AG08395 (cell line): ENCODE measurements at regions not wholly inside any gene's neighbourhood (a gene's known extent, or its start where the extent isn't known, plus 50 kb on each side); places are given as distances from the start of the nearest gene placed in this dataset.

Source experiments
- DNase-seq: peaks from one replicate; pipeline ENCODE4 v3.0.0; 2012; ENCODE audit warnings: mixed read lengths, low spot score

DNA sequence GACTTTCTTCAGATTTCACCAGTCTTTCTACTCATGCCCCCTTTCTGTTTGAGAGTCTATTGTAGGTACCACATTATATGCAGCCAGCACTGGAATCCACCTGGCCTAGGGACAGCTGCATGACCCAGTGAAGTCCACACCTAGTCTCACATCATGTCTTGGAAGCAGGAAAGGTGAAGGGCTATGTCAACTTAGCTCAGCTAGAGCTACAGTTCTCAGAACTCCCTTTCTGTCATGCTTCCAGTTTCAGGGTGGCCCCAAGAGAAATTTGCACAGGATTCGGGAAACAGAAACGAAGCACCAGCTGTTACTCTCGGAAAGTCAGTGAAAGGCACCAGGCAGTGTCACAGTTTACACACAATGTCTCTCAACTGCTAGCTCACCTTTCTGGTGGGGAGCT, 51.6 kb upstream of the NLRP1 start:
- DNase-seq = no peak

DNA sequence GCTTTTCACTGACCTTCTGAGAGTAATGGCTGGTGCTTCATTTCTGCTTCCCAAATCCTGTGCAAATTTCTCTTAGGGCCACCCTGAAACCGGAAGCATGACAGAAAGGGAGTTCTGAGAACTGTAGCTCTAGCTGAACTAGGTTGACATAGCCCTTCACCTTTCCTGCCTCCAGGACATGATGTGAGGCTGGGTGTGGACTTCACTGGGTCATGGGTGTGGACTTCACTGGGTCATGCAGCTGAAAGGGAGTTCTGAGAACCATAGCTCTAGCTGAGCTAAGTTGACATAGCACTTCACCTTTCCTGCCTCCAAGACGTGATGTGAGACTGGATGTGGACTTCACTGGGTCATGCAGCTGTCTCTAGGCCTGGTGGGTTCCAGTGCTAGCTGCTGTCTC, 54.3 kb upstream of the NLRP1 start:
- no peak for DNase-seq

DNA sequence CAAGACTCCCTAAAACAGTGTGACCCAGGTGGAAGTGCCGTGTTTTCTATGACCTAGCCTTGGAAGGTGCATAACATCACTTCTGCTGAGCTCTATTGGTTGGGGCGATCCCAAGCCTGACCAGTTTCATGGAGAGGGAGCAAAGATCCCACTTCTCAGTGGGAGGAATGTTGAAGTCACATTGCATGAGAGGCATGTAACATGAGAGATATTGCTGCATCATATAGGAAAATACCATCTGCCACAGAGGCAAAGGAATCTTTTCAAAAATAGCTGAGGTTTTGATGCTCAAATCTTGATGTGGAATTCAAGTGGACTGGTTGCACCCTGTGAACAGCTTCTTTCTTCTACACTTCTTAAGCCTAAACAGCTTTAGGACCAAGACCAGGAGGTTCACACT, 56.4 kb upstream of the NLRP1 start:
- no peak for DNase-seq

DNA sequence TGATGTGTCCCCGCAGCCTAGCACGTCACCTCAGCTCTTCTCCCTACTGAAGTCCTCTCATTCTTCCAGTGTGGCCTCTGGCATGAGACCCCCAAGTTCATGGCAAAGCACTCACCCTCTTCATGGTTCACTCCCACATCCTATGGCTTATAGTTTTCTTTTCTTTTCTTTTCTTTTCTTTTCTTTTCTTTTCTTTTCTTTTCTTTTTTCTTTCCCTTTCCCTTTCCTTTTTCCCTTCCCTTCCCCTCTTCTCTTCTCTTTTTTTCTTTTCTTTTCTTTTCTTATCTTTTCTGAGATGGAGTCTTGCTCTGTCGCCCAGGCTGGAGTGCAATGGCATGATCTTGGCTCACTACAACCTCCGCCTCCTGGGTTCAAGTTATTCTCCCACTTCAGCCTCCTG, 58.4 kb upstream of the NLRP1 start:
- no peak for DNase-seq

DNA sequence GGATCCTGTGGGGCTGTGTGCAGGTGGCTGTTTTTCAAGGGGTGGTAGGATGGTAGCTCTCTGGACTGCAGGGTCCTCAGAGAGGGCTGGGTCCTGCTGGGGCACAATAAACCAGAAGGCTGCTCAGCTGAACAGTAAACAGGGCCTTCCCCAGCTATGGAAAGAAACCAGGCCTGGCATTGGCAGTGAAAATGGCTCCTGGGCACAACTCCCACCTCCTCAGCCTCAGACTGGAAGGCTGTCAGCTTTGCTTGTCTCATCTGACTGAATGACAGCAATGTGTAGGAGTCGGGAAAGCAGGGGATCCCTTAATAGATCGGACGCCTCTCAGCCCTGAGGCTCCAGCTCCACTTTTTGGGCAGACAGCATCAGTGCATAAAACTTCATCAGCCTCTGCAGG, 59.8 kb upstream of the NLRP1 start:
- no peak for DNase-seq

DNA sequence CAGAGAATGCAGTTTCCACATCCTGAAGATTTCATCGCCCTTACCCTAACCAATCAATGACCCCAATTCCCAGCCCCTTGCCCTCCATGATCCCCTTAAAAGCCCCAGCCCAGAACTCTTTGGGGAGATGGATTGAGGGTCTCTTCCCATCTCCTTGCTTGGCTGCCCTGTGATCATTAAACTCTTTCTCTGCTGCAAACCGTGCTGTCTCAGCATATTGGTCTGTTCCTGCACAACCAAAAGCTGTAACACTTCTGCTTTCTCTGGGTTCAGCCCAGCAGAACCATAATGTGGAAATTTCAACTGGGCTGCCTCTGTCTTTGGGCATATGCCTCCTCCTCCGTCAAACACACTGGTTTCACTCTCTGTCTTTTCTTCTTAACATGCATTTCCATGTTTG, 67.0 kb upstream of the NLRP1 start:
- no peak for DNase-seq

DNA sequence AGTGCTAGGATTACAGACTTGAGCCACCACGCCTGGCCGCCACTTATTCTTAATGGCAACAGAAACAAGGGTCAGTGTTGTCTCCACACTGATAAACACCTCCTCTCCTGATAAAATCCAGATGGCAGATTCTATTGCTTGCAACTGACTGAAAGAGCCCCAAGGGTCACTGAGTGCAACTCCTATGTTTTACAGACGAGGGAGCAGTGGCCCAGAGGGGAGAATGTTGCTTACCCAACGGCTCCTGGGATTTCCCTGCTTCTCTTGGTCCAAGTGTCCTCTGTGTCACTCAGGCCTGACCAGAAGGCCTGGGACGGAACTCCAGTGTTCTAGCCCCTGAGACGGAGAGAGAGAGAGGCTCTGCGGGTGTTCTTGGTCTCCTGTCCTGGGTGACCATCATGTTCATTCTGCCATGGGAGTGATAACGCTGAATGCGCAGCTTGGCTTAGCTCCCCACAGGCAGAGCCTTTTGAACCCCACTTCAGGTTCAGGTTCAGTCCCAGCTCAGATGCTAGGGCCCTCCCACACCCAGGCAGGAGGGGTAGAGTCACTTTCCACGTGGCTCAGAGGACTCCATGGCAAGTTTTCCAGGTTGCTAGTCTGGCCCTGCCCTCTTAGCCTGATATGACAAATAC, 77.3 kb upstream of the NLRP1 start:
- no peak for DNase-seq

DNA sequence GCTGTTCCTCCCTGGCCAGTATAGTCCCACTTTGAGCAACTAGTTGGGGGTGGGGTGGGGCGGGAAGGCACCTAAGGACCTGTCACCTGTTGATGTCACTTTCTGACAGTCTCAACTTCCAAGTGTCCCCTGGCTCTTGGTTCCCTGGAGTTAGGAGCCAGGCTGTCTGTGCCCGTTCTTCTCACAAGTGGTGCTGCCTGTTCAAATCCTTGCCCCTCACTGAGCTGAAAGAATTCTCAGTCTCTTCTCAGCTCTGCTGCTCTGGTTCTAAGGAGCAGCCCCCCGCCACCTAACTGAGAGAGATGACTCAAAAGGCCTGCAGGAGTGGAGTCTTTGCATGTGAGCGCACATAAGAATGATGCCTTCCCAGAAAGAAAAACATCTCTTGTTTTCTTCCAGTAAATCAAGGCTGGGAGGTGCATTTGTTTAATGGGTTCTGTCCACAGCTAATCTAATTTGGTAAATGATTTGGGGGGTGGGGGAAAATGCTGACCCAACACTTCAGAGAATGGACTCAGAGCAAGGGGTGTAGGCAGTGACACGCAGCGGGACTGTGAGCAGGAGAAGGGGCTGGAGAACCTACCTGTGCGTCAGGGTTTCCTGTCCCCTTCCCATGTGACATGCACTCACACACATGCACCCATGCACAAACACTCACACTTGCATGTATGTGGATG, 78.2 kb upstream of the NLRP1 start:
- no peak for DNase-seq

DNA sequence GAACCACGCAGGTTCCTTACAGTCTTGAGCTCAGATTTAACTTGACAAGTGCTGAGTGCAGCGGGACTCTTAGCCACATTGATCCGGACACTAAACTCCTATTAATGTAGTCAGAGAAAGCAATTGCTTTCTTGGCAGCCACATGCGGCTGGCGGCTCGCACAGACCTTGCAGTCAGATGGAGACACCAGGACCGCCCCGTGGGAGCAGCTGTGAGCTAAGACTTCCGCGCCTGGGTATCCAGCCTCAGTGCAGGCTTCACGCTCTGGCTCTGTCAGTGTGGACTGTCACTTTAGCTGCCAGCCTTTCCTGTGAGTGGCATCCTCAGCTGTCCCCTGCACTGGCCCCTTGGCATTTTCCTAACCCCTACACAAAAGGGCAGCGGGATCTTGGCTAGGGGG, 80.9 kb upstream of the NLRP1 start:
- DNase-seq = no peak

DNA sequence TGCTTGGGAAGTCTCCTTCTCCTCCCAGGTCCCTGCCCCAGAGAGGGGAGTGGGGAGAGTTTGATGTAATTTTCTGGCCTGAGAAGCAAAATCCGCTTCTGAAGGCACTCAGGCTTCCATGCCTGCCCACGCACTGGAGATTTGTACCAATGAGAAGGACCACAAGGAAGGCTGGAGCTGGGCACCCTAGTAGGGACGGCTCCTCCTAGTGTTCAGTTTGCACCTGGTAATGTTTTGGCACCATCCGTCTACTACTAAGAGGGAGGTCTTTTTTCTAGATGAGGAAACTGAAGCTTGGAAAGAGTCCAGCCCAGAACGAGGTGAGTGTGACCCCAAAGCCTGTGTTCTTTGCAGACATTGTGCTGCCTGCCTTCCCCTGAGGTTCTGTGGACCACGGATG, 83.6 kb upstream of the NLRP1 start:
- DNase-seq = peak; percentile 28

DNA sequence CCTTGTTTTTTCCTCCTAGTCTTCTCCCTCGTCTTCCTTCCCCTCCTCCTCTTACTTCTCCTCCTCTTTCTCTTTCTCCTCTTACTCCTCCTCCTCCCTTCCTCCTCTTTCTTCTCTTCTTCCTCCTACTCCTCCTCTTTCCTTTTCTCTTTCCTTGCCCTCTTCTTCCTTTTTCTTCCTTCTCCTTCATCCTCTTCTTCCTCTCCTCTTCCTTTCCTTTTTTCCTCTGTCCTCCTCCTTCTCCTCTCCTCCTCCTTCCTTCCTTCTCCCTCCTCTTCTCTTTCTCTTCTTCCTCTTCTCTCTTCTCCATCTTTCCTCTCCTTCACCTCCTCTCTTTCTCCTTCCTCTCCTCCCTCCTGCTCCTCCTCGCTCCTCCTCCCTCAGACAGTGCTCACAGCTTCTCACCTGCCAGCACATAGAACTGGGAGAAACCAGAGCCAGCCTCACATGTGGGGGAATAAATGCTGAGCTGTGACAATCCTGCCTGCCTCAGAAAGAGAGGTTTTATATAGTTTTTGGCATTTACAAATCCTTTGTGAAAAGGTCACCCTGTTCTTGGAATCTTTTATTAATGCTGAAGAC, 84.3 kb upstream of the NLRP1 start:
- DNase-seq = no peak

DNA sequence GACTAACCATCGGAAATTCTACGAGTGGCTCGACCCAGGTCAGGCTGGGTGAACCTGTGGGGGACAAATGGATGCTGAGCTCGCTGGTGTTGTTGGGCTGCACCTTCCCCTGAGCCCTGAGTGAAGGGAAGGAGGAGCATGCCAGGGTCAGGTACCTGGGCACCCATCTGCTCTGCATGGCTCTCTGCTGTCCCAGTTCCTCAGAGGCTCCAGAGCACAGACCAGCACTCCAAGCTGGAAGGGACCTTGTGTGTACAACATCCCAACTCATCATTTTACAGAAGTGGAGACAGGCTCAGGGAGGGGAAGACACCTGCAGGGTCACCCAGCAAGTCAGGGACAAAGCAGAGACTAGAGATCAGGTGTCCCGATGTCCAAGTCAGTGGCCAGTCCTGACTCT, 84.9 kb upstream of the NLRP1 start:
- DNase-seq = no peak

DNA sequence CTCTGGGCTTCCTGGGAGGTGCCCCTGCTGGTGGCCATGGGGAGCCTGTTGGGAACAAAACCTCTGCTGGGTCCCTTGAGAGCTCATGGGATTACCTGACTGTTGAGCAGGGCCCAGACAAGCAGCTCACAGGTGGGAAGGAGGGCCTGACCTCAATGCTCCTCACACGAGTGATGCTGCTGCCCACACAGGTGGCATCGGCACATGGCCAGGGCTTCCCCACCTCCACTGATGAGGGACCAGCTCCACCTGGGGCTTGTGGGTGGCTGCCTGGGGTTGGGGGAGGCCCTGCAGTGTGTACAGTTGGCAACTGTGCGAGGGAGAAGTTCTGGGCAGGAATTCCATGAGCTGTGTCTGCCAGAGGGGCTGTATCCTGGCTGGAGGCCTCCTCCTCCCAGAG, 87.8 kb upstream of the NLRP1 start:
- no peak for DNase-seq

DNA sequence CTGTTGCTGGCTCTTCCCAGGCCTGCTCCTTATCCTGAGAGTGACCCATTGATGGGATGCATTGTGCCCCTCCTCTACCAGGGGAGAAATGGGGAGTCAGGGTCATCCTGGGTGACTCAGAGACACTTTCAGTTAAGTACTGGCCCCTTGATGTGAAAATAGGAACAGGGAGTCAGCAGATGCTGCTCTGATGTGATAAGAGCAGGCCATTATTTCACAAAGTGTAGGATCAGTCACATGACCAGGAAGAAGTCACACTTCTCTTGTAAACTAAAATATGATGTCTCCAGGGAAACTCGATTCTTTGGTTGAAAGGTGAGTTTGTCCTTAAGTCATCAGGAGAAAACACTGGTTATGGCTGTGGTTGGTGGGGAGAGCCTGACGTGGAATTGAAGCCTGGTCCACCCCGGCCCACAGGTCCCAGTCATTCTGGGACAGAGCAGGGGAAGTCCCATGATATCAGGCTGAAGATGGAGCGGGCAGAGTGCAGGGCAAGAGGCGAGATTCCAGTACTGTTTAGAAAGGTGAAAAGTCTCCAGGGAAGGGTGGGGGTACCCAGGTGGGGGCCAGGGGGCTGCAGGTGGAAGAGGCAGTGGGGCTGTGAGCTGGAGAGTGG, 88.6 kb upstream of the NLRP1 start:
- DNase-seq = no peak

DNA sequence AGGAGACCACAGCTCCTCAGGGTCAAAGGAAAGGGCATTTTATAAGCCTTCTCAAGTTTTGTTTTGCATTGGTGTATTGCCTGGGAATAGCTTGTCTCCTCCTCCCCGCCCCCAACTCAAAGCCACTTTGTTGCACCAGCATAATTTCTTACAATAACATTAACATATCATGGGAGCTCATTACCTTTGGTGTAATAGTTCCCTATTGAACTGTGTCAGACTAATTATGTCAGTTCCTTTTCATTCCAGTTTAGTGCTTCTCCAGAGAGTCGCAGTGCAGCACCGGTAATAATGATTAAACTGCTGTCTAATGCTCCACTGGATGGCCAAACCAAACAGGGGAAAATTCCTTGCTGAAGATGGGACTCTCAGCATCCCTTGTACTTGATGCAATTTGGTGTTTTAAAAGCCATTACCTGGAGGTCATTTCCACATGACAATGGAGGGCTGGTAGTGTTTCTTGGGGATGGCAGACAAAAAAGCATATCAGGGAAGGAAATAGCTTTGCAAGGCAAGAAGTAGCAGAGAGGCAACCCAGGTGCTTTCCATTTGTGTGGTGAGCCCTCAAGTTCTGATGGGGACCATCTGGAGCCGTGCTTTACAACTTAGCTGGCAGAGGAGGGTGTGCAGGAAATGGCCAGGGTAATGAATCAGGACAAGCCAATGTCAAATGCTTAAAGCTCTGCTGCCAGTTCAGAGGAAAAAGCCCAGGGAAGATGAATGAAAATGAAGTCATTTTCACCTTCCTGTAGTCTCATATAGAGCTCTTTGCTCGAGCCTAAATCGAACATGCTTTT, 91.5 kb upstream of the NLRP1 start:
- no peak for DNase-seq

DNA sequence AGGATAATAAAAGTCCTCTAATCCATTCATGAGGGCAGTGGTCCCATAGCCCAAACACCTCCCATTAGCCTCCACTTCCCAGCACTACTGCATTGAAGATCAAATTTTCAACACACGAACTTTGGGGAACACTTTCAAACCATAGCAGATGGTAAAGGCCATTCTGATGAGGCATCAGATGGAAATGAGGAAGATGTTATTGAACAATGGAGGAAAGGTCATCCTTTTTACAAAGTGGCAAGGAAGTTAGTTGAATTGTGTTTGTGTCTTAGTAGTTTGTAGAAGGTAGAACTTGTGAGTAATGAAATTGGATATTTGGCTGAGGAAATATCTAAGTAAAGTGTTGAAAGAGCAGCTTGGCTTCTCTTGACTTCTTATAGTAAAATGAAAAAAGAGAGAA, 93.3 kb upstream of the NLRP1 start:
- no peak for DNase-seq

DNA sequence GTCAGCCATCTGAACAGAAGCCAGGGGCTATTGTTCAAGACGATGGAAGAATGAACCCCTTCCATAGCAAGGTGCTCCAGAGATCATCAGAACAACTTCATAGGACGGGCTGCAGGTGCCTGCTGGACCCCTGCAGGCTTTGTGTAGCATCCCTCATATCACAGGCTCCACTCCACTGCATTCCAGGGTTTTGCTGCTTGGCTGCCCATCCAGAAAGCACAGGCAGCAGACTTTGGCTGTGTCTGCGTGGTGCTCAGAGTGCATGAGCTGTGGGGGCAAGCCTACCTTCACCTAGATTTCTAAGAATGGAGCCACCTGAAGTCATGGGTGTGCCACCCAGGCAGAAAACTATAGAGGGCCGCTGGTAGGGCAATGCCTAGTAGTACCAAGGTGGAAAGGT, 93.9 kb upstream of the NLRP1 start:
- DNase-seq = no peak

DNA sequence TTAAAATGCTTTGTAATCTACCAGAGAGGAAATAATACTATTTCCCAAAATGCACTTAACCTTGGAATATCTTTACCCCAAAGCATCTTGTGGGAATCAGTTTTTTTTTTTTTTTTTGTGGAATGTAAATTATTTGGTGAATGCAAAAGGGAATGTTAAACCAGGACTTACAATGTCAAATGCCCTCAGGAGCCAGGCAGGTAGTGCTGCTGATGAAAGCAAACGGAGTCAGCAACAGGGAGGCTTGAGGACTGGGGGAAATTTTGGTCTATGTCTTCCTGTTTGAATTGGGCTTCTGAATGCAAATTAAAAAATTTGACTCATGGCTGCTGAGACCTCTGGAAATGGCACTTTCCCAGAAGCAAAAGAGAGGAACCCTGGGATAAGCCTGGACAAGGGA, 96.5 kb upstream of the NLRP1 start:
- no peak for DNase-seq

DNA sequence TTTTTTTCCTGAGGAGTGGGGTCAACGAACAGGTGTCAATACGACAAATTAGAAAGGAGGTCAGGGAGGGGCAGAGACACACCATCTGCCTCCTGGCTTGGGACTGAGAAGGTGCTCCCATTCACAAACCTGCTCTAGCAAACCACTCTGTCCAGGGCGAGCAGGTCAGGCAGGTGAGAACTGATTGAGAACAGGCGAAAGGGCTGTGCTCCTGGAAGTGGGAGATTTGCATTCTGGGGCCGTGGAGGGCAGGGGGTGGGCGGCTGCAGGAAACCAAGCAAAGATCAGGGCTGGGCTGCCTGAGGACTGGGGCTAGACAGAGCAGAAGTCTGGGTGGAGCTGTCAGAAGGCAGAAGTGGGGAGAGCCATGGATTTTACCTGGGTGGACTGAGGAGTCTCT, 98.9 kb upstream of the NLRP1 start:
- DNase-seq = no peak

DNA sequence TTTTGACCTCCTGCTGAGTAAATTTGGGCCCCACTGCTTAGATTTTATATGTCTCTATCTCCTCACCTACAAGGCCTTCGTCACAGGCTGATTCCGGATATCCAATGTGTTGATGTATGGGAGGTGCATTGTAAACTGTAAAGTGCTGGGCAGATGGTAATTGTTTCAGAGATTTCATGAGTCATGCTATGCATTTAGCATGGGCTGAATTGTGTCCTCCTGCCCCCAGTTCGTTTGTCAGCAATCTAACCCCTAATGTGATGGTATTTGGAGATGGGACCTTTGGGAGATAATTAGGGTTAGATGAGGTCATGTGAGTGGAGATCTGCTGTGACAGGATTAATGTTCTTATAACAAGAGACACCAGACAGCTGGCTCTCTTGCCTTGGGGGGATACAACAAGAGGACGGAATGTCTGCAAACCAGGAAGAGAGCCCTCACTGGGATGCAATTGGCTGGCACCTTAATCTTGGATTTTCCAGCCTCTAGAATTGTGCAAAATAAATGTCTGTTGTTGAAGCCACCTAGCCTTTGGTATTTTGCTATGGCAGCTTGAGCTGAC, 101.8 kb upstream of the NLRP1 start:
- no peak for DNase-seq

DNA sequence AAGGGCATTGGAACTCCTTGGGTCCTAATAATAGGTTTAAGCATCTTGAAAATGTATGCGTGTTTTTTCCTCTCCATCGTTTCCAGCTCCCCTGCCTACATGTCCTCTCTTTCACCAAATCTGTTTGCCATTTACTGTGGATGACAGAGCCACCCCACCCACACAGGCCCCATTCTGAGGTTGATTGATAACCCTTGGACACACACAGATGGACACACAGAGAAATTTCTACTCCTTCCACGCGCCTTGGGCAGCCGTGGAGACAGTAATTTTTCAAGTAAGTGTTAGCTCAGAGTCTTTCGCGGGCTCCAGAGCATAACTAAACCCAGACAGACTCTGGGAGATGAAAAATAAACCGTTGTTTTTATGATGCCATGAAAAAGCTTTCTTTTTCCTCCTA, 103.3 kb upstream of the NLRP1 start:
- no peak for DNase-seq

DNA sequence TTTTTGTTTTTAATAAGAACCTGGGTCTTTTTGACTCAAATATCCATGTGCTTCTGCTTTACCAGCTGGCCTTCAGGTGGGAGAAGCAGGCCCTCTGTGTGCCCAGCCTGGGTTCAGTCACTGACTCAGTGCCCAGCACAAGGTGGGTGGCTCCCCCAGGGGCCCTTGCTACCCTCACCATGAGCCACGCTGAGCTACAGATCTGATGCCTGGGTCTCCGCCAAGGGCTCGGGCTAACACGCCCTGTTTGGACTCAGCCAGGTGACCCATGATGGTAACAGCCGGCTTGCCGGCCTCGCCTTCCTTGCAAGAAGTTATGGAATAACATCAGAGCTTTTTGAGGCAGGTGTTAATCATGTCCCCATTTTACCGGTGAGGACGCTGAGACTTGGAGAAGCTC, 109.5 kb upstream of the NLRP1 start:
- no peak for DNase-seq
